DND-41 (cell line): ENCODE measurements at regions not wholly inside any gene's neighbourhood (a gene's known extent, or its start where the extent isn't known, plus 50 kb on each side); places are given as distances from the start of the nearest gene placed in this dataset.

ENCODE experiments used
- ATAC-seq: fragments of 200-7000 bp; cut with Tn5 transposase; 3 replicates; pipeline ENCODE4 v1.9.1; 2021; ENCODE audit warnings: low read depth; ENCODE audit not compliant: insufficient read depth
- DNase-seq: peaks from one replicate; pipeline ENCODE4 v3.0.0-alpha.2; 2020
- H2AFZ ChIP-seq: 2 replicates; pipeline ENCODE4 v1.6.0; 2012; ENCODE audit warnings: low read depth, low read length
- H3K27ac ChIP-seq: 2 replicates; pipeline ENCODE4 v1.5.1; 2012; ENCODE audit warnings: low read length, inconsistent platforms
- H3K27me3 ChIP-seq: fragments of 200-600 bp; sonication (generic); 2 replicates; pipeline ENCODE4 v1.6.0; 2012; ENCODE audit warnings: low read length, mild to moderate bottlenecking, inconsistent platforms; ENCODE audit not compliant: insufficient read depth, poor library complexity
- H3K36me3 ChIP-seq: 2 replicates; pipeline ENCODE4 v1.5.1; 2012; ENCODE audit warnings: low read length, inconsistent platforms; ENCODE audit not compliant: insufficient read depth
- H3K4me1 ChIP-seq: 2 replicates; pipeline ENCODE4 v1.5.1; 2012; ENCODE audit warnings: mild to moderate bottlenecking, low read length; ENCODE audit not compliant: insufficient read depth
- H3K4me2 ChIP-seq: 2 replicates; pipeline ENCODE4 v1.6.0; 2012; ENCODE audit warnings: mild to moderate bottlenecking, moderate library complexity, low read length, inconsistent platforms; ENCODE audit not compliant: insufficient read depth
- H3K4me3 ChIP-seq, 2 experiments: fragments of 200-600 bp in 1 of 2; shearing (Covaris generic) in 1 of 2; 2 replicates each; pipeline ENCODE4 v1.5.1; 2012 to 2016; ENCODE audit warnings: inconsistent platforms in 2 of 2, low read length in 2 of 2, mild to moderate bottlenecking in 2 of 2, low read depth in 1 of 2, moderate library complexity in 1 of 2
- H3K79me2 ChIP-seq: 2 replicates; pipeline ENCODE4 v1.6.0; 2012; ENCODE audit warnings: low read length, inconsistent platforms; ENCODE audit not compliant: insufficient read depth
- H3K9ac ChIP-seq: 2 replicates; pipeline ENCODE4 v1.6.0; 2012; ENCODE audit warnings: low read depth, mild to moderate bottlenecking, inconsistent platforms, low read length, moderate library complexity
- H3K9me3 ChIP-seq: 2 replicates; pipeline ENCODE4 v1.5.1; 2012; ENCODE audit warnings: low read length, moderate library complexity, mild to moderate bottlenecking, inconsistent platforms; ENCODE audit not compliant: insufficient read depth, severe bottlenecking
- H4K20me1 ChIP-seq: 2 replicates; pipeline ENCODE4 v1.6.0; 2012; ENCODE audit warnings: low read length; ENCODE audit not compliant: insufficient read depth
- CTCF ChIP-seq: IDR thresholded peaks from 2 replicates; pipeline ENCODE4 v1.5.1; 2012; ENCODE audit warnings: borderline replicate concordance, low read length, moderate library complexity, mild to moderate bottlenecking; ENCODE audit not compliant: poor library complexity, severe bottlenecking; ENCODE audit errors: extremely low read depth
- EZH2 ChIP-seq: IDR thresholded peaks from 3 replicates; pipeline ENCODE4 v1.6.1; 2012; ENCODE audit warnings: borderline replicate concordance, low read depth, mild to moderate bottlenecking, moderate library complexity, low read length, inconsistent platforms; ENCODE audit not compliant: severe bottlenecking

DNA sequence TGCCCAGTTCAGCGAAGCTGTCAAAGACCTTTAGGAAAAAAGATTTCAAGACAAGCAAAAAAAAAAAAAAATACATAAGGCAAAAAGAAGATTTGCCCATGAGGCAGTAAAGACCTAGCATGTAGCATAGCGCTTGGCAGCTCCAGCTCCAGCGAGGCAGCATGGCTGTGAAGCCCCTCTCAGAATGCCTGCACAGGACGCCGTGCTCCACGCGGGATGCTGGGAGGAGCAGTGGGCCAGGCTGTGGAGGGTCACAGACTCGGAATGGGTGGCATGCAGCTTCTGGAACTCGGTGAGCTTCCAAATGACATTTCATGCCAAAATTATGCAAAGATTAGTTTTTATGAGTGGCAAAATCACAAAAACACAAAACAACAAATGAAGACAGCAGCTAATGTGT, 267.3 kb downstream of the ZNF516 start:
- Histone ChIP-seq H3K27me3 (no peaks in the 10 kb centered on the region), H2AFZ (no peak overlapping the region), H3K9ac (no peak overlapping the region), H3K4me3 (no peak overlapping the region), H3K36me3 (no peaks in the 10 kb centered on the region), H3K79me2 (no peaks in the 10 kb centered on the region), H3K9me3 (no peaks in the 10 kb centered on the region), H3K27ac (no peak overlapping the region), H4K20me1 (no peaks in the 10 kb centered on the region), H3K4me1 (no peaks in the 10 kb centered on the region), H3K4me2 (no peak overlapping the region)
- ATAC-seq (no peak), DNase-seq (no peak)
- TF ChIP-seq EZH2 (no peak), CTCF (no peak)

DNA sequence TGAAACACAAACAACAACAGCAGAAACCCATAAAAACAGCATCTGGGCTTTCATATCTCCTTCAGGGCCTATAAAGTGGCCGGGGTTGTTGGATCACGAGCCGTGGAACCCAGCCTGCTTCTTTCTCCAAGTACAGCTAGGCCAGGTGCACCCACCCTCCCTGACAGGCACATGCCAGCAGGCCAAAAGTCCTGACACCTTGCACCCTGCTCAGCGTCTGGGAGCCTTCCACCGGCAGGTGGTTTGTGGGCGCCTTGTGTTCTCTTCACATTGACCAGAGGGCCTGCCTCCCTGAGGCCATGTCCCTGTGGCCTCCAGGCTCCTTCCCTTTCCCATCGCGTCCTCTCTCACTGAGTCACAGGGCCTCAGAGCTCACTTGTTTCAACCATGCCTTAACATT, 271.6 kb downstream of the ZNF516 start:
- H4K20me1 ChIP-seq, result no peaks in the 10 kb centered on the region
- no peaks in the 10 kb centered on the region for H3K36me3 ChIP-seq
- H2AFZ ChIP-seq, result no peak overlapping the region
- H3K4me2 ChIP-seq, result no peak overlapping the region
- no peak for DNase-seq
- H3K9me3 ChIP-seq, result no peaks in the 10 kb centered on the region
- no peak overlapping the region for H3K9ac ChIP-seq
- no peaks in the 10 kb centered on the region for H3K27me3 ChIP-seq
- no peak overlapping the region for H3K4me3 ChIP-seq
- TF ChIP-seq CTCF, result no peak
- H3K27ac ChIP-seq, result no peak overlapping the region
- H3K79me2 ChIP-seq, result no peaks in the 10 kb centered on the region
- H3K4me1 ChIP-seq, result no peaks in the 10 kb centered on the region
- no peak for ATAC-seq

DNA sequence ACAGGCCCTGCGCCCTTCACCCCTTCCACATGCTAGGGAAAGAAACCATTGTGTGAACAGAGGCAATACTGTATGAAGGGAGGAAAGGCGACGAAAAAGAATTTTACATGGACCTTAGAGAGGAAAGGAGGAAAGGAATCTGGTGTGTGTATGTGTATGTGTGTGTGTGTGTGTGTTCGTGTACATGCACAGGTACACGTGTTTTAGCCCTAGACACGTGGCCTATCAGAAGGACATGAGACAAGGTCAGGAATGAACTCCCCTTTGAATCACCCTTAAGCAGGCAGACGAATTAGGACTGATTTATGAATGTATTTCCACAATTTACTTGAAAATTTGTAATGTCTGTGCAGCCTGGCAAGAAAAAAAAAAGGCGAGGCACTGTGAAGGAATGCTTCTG, 276.0 kb downstream of the ZNF516 start:
- Histone ChIP-seq H3K9ac (no peak overlapping the region), H3K27ac (no peak overlapping the region), H2AFZ (no peak overlapping the region), H3K4me1 (peaks cover 5% of the 10 kb centered on the region), H3K9me3 (no peaks in the 10 kb centered on the region), H4K20me1 (no peaks in the 10 kb centered on the region), H3K36me3 (no peaks in the 10 kb centered on the region), H3K4me2 (no peak overlapping the region), H3K79me2 (no peaks in the 10 kb centered on the region), H3K4me3 (no peak overlapping the region), H3K27me3 (no peaks in the 10 kb centered on the region)
- TF ChIP-seq EZH2 (no peak), CTCF (no peak)
- no peak for DNase-seq
- ATAC-seq, result no peak

DNA sequence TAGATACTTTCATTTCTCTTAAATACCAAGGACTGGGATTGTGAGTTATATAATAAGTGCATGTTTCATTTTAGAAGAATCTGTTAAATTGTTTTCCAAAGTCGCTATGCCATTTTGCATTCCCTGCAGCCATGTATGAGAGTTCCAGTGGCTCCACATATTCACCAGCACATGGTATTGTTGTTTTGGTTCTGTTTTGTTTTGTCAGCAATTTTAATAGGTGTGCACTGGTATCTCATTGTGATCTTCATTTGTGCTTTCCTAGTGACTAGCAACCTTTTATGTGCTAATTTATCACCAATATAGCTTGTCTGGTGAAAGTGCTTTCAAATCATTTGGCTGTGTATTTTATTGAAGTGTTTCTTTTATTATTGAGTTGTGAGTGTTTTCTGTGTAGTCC, 278.9 kb downstream of the ZNF516 start:
- no peaks in the 10 kb centered on the region for H3K27me3 ChIP-seq
- no peak for TF ChIP-seq EZH2
- no peaks in the 10 kb centered on the region for H3K36me3 ChIP-seq
- H3K4me3 ChIP-seq, result no peak overlapping the region
- no peak overlapping the region for H2AFZ ChIP-seq
- no peak overlapping the region for H3K4me2 ChIP-seq
- H3K79me2 ChIP-seq, result no peaks in the 10 kb centered on the region
- DNase-seq (no peak), ATAC-seq (no peak)
- H3K9ac ChIP-seq, result no peak overlapping the region
- H4K20me1 ChIP-seq, result no peaks in the 10 kb centered on the region
- no peaks in the 10 kb centered on the region for H3K9me3 ChIP-seq
- H3K27ac ChIP-seq, result no peak overlapping the region
- H3K4me1 ChIP-seq, result peaks cover 27% of the 10 kb centered on the region
